HG03520 (cell line): ENCODE measurements at regions not wholly inside any gene's neighbourhood (a gene's known extent, or its start where the extent isn't known, plus 50 kb on each side); places are given as distances from the start of the nearest gene placed in this dataset.
"Not testable (repeated sequence)": the region's sequence is repeated elsewhere in the genome, so short reads cannot be mapped to it uniquely, and the experiment has no call there.

Experiments
- ATAC-seq: cut with Tn5 transposase; IDR thresholded peaks from one replicate; pipeline ENCODE4 v1.9.1; 2021; ENCODE audit warnings: mild to moderate bottlenecking, moderate library complexity; ENCODE audit not compliant: unreplicated experiment

DNA sequence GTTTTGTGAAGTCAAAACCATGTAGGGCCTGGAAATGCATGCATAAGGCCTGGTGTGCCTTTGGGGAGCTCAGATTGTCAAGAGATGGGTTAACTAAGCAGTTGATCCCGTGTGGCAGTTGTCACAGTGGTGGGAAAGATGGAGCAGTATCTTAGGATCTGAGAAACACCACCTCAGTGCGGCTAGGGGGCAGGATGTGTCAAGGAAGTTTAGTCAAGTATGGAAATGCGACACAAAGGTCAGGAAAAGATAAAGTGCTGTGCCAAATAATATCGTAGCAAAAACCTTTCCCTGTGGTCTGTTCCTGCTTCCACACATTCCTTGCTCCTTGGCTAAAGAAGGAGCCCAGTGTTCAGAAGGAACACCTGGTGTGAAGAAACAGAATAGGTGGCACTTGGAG lies 396.4 kb downstream of the EDEM1 start:
- ATAC-seq = no peak

DNA sequence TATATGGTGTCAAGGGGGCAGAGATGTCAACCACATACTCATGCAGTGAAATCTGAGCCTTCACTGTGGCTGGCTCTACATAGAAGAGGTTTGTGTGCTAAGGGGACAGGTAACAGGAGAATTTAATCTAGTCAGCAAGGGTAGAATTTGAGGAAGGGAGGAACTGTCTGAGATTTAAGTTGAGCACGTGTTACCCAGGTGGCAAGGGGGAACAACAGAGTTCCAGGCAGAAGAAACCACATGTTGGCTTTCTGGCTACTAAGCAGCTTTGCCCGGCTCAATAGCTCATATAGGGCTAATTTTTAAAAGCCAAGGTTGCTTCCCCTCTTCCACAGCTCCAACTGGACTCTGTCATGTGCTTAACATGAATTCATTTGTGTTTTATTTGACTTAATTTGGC lies 397.6 kb downstream of the EDEM1 start:
- ATAC-seq = no peak

DNA sequence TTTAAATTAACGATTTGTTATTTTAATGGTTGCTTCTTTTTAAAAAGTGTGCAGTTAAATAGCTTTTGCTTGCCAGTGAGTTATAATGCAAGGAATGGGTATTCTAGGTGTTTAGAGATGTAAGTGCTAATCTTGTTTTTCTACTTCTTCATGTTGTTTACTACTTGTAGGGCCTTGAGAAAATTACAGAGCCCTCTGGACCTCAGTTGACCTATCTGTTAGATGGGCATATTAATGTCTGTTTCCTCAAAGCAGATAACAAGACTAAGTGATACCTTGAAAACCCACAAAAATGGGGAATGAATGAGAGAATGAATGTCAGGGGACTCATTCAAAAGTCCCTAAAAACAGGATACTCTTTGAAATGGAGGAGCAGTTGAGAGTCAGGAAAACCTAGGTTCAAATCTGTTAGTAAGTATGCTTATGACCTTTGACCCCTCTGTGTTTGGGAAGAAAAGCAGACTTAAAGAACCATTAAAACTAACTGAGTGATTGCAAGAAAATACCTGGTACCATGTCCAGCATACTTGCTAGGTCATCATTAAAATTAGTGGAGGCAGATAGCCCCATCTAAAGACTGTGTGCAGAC lies 419.5 kb downstream of the EDEM1 start:
- ATAC-seq = no peak

DNA sequence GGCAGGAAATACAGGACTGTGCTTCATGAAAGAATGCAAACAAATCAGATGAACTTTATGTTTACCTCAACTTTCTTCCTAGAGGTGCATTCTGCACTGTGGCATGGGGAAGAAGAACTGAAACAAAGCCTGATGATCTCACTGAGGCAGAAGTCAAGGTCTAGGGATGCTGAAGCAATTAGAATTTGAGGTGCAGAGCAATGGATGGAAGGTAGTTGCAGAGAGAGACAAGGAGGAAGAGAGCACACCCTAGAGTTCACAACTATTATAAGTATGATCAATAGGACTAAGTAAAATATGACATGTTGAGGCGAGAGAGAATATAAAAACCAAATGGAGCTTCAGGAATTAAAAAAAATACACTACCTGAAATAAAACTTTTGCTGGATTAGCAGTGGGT lies 420.1 kb downstream of the EDEM1 start:
- ATAC-seq = no peak

DNA sequence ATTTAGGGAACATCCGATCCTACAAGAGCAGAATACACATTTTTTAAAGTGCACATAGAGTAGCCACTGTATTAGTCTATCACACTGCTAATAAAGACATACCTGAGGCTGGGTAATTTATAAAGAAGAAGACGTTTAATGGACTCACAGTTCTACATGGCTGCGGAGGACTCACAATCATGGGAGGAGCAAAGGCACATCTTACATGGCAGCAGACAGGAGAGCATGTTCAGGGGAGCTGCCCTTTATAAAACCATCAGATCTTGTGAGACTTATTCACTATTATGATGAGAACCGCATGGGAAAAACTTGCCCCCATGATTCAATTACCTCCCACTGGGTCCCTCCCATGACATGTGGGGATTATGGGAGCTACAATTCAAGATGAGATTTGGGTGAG lies 421.5 kb downstream of the EDEM1 start:
- ATAC-seq = not testable (repeated sequence)

DNA sequence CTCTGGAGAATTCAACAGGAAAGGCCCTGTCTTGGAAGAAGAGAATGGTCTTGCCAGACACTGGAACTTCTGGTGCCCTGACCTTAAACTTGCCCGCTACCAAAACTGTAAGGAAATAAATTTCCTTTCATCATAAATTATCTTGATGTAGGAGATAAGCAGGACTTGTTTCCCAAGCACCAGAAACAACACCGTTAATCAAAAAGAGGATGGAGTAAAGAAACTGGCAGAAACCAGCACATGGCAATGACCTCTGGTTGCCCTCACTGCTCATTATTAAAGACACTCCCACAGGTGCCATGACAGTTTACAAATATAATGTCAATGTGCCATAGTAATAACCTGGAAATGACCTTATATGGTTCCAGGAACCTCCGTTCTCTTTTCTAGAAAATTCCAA lies 426.1 kb downstream of the EDEM1 start:
- ATAC-seq = no peak

DNA sequence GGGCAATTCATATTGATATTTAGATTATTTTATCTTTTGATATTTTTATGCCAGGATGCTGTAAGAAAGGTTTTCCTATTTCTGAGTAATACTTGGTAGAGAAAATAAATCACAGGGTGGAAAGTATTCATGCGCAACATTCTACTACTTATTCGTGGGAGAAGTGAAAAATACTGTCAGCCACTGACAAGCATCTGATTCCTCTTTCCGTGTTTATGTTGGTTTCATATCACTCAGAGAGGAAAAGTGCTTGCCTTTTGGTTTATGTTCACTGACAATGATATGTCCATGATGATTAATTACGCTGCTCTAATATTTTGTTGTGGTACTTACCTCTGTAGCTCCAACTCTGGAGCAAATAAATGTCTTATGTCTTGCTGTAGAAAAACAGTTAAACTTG lies 429.4 kb downstream of the EDEM1 start:
- ATAC-seq = no peak

DNA sequence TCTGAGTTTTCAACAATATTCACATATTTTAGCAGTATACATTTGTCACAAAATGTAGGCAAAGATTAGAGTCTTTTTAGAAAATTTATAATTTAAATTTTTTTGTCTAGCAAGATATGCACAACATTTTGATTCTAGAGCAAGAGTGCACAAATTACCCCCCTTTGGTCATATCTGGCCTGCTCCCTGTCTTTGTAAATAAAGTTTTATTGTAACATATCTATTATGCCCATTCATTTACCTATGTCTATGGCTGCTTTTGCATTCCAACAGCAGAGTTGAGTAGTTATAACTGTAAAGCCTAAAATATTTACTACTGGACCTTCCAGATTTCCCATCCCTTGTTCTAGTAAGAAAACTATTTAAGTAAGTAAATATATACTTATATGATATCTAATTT lies 430.7 kb downstream of the EDEM1 start:
- no peak for ATAC-seq

DNA sequence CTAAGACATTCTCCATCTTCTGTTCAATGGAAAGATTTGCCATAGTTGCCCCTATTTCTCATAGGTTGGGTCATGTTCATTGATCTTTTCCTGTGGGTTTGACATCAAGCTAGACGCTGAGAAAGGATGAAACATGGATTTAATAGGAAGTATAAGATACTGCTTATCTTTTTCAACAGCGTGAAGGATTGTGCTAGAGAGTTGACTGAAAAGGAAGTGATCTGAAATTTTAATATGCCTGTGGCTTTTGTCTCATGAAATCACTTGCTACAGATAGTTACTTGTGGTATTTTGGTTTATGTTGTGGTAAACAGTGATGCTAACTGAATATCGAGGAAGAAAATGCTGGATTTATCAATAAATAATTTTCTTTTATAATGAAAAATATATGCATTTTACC lies 442.9 kb downstream of the EDEM1 start:
- ATAC-seq = no peak

DNA sequence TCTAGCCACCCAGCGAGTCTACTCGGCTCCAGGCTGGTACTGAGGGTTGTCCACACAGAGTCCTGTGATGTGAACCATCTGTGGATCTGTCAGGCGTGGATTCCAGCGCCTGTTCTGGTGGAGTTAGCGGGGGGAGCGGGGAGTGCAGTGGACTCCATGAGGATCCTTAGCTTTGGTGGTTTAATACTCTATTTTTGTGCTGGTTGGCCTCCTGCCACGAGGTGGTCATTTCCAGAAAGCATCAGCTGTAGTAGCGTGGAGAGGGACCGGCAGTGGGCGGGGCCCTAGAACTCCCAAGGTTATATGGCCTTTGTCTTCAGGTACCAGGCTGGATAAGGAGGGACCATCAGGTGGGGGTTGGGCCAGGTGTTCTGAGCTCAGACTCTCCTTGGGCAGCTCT lies 446.5 kb downstream of the EDEM1 start:
- ATAC-seq = no peak

DNA sequence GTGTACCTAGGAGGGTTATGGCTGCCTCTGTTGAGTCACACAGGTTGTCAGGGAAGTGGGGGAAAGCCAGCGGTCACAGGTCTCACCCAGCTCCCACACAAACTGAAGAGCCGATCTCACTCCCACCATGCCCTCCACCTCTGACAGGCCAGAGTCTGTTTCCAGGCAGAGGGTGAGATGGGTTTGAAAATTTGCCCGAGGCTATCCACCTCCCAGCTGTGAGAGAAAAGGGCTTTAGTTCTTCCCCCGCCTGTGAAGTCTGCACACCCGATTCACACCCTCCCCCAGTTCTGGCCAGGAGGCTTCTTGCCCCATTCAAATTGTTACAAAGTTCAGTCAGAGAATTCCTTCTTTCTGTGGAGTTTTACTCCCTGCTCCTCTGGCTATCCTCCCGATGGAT lies 446.9 kb downstream of the EDEM1 start:
- no peak for ATAC-seq

DNA sequence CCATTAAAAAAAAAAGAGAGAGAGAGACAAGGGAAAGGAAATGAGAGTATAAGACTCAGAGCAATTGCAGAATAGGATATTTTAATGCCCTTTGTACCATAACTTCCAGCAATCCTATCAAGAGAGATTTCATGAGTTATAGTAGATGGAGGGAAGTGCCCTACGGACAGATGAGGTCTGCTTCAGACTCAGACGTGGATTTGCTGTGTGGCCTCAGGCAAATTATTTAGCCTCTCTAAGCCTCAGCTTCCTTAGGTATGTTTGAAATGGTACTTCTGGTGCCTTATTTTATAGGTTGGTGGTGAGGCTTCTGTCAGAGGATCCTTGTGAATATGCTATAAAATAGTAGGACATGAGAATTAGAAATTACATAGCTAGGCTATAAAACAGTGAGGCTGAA lies 448.2 kb downstream of the EDEM1 start:
- ATAC-seq = no peak

DNA sequence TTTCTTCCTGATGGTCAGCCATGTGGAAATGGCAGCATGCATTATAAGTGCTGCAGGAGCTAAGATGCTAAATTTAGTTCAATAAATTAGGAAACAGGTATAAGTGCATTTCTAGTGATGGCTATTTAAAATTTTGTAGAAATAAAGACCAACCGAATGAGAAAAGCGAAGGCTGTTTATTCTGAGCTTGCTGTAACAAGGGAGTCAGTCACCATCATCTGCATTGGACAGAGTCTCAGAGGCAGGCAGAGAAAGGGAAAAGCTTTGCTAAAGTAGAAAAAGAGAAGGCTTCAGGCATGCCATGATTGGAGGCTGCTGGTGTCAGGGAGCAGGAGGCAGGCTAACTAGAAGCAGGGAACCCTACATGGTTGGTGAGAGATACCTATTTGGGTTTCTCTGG lies 451.0 kb downstream of the EDEM1 start:
- no peak for ATAC-seq

DNA sequence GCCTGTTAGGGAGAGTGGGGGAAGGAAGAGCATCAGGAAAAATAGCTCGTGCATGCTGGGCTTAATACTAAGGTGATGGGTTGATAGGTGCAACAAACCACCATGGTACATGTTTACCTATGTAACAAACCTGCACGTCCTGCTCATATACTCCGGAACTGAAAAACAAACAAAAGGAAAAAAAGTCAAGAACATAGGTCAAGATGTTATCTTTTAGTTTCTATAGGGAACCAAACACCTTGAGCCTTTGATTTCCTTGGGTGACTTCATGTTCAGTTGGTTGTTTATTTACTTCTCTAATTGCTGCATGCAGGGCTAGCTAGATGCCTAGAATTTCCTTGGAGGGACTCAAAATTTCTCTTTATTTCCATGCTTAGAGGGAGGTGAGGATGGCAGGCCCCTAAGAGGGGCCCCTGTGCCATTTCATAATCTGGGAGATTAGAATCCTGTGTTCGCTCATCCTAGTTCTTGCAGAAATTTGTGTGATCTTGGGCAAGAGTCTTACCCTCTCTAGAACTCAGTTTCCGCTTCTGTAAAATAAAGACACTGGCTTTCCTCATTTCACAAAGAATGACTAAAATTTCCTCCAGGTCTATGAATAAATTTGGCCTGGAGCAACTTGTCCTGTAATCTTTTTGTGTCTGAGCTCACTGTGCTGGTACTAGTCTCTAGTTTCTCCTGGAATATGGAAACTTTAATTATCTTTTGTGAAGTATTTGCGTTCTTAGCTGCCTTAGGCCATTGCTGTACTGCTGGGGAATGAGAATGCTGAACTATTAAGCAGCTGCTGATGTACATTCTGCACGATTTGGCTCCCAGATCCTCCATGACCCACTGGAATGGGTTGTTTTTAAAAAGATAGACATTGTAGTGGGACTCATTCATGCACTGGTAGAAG lies 457.5 kb downstream of the EDEM1 start:
- ATAC-seq = no peak

DNA sequence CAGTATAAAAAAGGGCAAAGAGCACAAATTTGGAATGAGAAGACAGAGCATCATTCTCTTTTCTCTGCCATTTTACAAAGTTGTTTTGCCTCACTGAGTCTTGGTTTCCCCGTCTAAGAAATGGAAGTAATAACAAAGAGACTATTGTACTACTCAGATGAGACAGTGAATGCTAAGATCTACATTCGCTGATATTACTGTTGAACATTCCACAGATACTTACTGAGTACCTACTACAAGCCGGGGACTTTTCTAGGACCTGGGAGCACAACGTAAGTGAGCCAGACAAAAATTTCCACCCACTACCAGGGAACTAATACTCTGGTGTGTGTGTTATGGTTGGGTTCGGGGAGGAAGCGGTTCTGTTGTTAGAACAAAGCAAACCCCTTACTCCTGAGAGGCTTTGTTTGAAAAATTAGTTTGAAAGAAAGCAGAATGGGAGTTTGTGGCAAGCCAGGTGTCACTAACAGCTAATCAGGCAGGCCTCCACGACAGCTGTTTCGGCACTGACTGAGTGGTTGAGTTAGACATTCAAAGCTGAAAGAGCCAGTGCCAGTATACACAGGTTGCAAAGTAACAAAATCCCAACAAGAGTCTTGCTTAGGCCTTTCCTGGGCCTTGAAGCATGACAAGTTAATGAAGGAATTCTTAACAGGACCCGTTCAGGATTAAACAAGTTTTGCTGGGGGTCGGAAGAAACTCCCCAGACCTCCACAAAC lies 458.3 kb downstream of the EDEM1 start:
- no peak for ATAC-seq

DNA sequence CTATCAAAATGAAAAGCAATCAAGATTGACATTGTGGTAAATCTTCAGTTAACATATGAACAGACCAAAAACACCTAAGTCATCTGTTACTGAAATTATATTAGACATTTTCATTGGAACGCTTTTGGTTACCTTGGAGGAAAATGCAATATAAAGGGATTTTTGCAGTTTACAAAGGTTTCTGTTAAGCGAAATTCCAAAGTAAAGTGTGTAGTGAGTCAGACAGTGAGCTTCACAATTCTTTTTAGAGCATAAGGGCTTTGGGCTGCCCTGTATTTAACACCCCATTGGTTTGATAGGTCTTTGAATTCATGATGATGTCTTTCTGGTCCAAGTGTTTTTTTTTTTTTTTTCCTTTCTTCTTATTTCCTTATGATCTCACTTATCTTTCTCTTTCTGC lies 462.8 kb downstream of the EDEM1 start:
- ATAC-seq = no peak

DNA sequence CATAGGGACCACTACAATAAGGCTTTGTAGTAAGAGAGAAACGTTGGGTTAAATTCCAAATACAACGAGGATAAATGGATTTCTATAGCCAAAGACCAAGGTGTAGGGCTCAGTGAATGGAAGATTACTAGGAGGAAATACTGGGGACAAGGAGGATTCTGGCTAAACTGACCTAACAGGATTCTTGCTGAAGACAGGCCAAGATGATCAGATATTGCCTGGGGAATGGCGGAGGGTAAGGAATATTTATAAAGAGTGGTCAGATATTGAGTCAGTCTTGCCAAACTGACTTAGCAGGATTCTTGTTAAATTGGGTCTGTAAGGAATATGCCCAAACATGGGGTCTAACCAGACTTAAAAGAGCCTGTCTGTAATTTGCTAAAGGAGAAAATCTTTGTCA lies 463.8 kb downstream of the EDEM1 start:
- ATAC-seq = no peak

DNA sequence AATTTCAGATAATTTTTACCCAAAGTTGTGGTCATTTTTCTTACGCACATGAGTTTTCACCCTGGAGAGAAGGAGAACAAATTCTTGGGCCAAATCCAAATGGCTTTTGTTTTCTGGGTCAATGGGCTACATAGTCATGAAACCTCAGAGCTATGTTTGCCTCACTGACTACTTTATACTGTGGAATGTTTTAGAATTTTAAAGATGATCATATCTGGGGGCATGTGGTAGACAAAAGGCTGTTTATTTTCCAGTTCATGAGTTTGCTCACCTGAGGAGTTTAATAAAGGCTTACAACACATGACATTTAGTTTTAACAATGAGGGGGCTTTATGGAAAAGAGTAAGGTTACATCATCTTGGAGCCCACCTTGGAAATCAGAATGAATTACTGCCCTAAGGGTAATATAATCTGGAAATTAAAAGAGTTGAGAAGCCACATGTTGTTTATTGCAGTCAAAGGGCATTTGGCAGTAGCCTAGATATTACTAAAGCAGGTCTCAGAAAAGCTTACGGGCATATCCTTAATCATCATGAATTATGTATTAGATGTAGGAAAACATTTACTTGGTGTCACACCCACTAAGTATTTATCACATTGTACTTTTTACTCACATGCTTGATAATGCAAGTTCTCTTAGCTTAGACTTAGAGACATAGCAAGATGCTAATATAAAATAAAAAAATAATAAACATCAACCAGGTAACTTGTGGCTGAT lies 466.1 kb downstream of the EDEM1 start:
- no peak for ATAC-seq

DNA sequence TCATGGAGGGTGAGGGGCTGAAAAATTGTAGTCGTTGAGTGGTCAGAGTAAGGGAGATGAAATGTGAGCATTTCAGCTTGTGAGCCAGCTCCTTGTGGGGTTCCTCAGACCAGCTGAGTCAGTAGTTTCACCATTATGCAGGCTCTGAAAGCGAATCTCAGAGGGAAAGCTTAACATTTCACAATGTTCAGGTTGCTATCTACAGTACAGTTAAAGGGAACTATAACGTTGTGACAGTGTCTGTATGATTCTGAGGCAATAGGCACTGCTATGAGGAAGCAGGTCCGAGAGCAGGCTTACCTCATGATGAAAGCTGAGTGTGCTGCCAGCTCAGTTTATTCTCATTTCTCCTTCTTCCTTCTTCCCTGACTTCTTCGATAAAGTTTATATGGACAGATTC lies 469.6 kb downstream of the EDEM1 start:
- ATAC-seq = no peak

DNA sequence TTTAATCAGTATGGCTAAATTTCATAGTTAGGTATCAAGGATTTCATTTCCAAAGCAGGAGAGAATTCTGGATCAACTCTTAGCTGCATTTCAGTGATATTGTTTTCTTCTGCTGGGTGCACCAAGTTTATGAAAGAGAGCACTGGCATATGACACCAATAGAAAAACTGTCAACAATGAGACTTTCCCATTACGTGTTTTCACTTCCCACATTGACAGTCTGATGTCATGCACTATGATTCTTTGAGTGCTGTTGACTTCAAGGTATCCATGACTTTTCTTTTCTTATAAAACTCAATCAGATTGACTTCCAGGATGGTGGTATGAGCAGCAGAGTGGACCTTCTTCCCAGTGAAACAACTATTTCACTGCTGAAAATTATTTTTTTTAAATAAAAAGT lies 476.1 kb downstream of the EDEM1 start:
- ATAC-seq = no peak

DNA sequence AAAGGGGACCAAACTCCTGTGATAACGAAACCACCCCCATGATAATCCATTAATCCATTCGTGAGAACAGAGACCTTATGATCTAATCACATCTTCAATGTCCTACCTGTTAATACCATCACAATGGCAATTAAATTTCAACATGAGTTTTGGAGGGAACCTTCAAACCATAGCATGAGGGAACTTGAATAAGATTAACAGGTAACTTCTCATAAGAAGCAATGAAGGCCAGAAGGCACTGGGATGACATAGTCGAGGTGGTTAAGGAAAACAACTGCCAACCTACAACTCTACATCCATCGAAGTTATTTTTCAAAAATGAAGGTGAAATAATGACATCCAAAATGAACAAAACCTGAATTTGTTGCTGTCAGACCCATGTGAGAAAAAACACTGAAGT lies 478.9 kb downstream of the EDEM1 start:
- ATAC-seq = no peak
